GM12865 (cell line): ENCODE measurements at regions not wholly inside any gene's neighbourhood (a gene's known extent, or its start where the extent isn't known, plus 50 kb on each side); places are given as distances from the start of the nearest gene placed in this dataset.

ENCODE experiments used
- DNase-seq: peaks from one replicate; pipeline ENCODE4 v3.0.0; 2010; ENCODE audit warnings: low read depth
- H3K4me3 ChIP-seq: 2 replicates; pipeline ENCODE4 v1.5.1; 2011; ENCODE audit warnings: mild to moderate bottlenecking, low read depth, low read length, control low read depth
- CTCF ChIP-seq: IDR thresholded peaks from 2 replicates; pipeline ENCODE4 v1.5.1; 2011; ENCODE audit warnings: low read length, control low read depth, low read depth, inconsistent platforms; ENCODE audit not compliant: insufficient read depth; ENCODE audit errors: missing control alignments

- DNase-seq: no peak
- no peak for TF ChIP-seq CTCF
- no peak overlapping the region for H3K4me3 ChIP-seq
These were observed 69.4 kb downstream of the CPN2 start for GRCh38 chr3:194281766-194282165.

GRCh38 chr3:194282436-194283122 lies 68.5 kb downstream of the CPN2 start:
- no peak overlapping the region for H3K4me3 ChIP-seq
- no peak for TF ChIP-seq CTCF
- no peak for DNase-seq

DNA sequence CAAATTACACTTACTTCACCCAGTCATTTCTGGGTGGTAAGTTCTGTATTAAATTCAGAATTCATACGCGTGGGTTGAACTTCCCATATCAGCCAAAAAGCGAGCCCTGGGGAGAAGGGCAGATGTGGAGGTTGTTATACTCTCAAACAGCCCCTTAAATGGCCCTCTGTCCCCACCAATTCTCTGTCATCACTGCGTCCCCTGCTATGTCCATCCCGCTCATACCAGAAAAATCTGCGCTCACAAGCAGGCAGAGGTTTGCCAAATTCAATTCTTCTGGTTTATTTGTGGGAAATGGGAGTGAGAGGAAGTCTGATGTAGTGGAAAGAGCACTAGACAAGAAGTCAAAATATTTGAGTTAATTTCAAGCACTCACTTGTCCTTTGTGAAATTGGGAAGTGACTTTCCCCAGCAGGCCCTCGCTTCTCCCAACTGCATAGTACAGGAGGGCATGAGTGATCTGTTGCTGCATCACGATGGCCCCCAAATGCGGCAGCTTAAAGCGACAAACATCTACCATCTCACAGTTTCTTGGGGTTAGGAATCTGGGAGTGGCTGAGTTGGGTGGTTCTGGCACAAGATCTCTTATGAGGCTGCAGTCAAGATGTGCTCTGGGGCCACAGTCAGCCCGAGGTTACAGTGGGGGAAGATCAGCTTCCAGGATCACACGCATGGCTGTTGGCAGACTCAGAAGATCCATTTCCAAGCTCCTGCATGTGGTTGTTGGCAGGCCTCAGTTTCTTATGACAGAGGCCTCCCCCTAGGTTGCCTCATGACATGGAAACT lies 67.7 kb downstream of the CPN2 start:
- no peak overlapping the region for H3K4me3 ChIP-seq
- TF ChIP-seq CTCF: no peak

GRCh38 chr3:194284351-194284750 lies 66.8 kb downstream of the CPN2 start:
- no peak overlapping the region for H3K4me3 ChIP-seq
- no peak for DNase-seq
- no peak for TF ChIP-seq CTCF

More for the DNA sequence above, 67.7 kb downstream of the CPN2 start:
- no peak for DNase-seq

- no peak overlapping the region for H3K4me3 ChIP-seq
- no peak for DNase-seq
- TF ChIP-seq CTCF: no peak
These were observed 65.9 kb downstream of the CPN2 start for GRCh38 chr3:194285024-194285849.

GRCh38 chr3:194285850-194286197 lies 65.3 kb downstream of the CPN2 start:
- no peak overlapping the region for H3K4me3 ChIP-seq
- DNase-seq: no peak
- no peak for TF ChIP-seq CTCF
